HepG2 (cell line): ENCODE measurements at regions not wholly inside any gene's neighbourhood (a gene's known extent, or its start where the extent isn't known, plus 50 kb on each side); places are given as distances from the start of the nearest gene placed in this dataset.

Experiments used
- ATAC-seq: fragments of 200-7000 bp; cut with Tn5 transposase; 3 replicates; pipeline ENCODE4 v1.9.1; 2020; ENCODE audit warnings: mild to moderate bottlenecking, moderate library complexity
- BruUV-seq: library from RNA; stranded (reverse); fragments of 400-500 nt; replicated peaks from 2 replicates; lab custom pipeline; 2021; lab: Mats Ljungman, UMichigan
- CTCF ChIA-PET: fragments of 300-600 bp; formaldehyde crosslinking; extraction: SDS; loops from one replicate; lab custom pipeline; 2021; ENCODE audit warnings: low total read pairs, inconsistent platforms, low intra/inter-chr PET ratio; lab: Yijun Ruan, JAX
- POLR2A ChIA-PET: fragments of 350-600 bp; sonication (Branson Sonifier 250); formaldehyde crosslinking; loops from one replicate; lab custom pipeline; 2020; ENCODE audit warnings: antibody characterized with exemption, inconsistent platforms; lab: Yijun Ruan, JAX
- DNase-seq: peaks from one replicate; pipeline ENCODE4 v3.0.0-alpha.2; 2015; ENCODE audit warnings: low spot score
- FAIRE-seq: peaks from 3 replicates; lab custom pipeline; 2011; peaks lifted over from hg19 to GRCh38; lab: Jason Lieb, UNC
- H2AFZ ChIP-seq: one replicate; pipeline ENCODE4 v1.6.1; 2011; ENCODE audit warnings: low read length, inconsistent platforms
- H3K27ac ChIP-seq: fragments of 300-600 bp; 3 replicates; pipeline ENCODE4 v1.8.0; 2011; ENCODE audit warnings: mixed run types, mild to moderate bottlenecking, mixed read lengths, low read length, inconsistent platforms; ENCODE audit not compliant: insufficient read depth; ENCODE audit errors: extremely low read length
- H3K27me3 ChIP-seq, 2 experiments: fragments of 200-600 bp in 1 of 2; 2 replicates in 1 of 2; 3 replicates in 1 of 2; pipeline versions ENCODE4 v1.6.0 to v1.8.0; 2011; ENCODE audit warnings: low read length in 2 of 2, mild to moderate bottlenecking in 2 of 2, moderate library complexity in 2 of 2, inconsistent platforms in 1 of 2; ENCODE audit not compliant: insufficient read depth in 2 of 2, control insufficient read depth in 1 of 2
- H3K36me3 ChIP-seq, 2 experiments: fragments of 200-600 bp in 1 of 2; replicated peaks in 1 of 2; 2 replicates in 1 of 2; 3 replicates in 1 of 2; pipeline versions ENCODE4 v1.5.1 to v1.8.0; 2011; ENCODE audit warnings: low read length in 2 of 2, inconsistent platforms in 1 of 2; ENCODE audit not compliant: insufficient read depth in 2 of 2, control insufficient read depth in 1 of 2
- H3K4me1 ChIP-seq: 2 replicates; pipeline ENCODE4 v1.5.1; 2012; ENCODE audit warnings: low read length, inconsistent platforms; ENCODE audit not compliant: insufficient read depth
- H3K4me2 ChIP-seq: 2 replicates; pipeline ENCODE4 v1.6.0; 2011; ENCODE audit warnings: low read depth, low read length, inconsistent platforms
- H3K4me3 ChIP-seq, 3 experiments: fragments of 200-600 bp in 1 of 3; sonication (generic), shearing (Covaris generic) in 1 of 3; replicated peaks in 1 of 3; 2 replicates each; pipeline ENCODE4 v1.5.1; 2011 to 2016; ENCODE audit warnings: low read length in 3 of 3, inconsistent platforms in 2 of 3, low read depth in 2 of 3, mild to moderate bottlenecking in 2 of 3, control low read depth in 1 of 3, mixed read lengths in 1 of 3; ENCODE audit not compliant: insufficient read depth in 1 of 3
- H3K79me2 ChIP-seq: one replicate; pipeline ENCODE4 v1.6.1; 2011; ENCODE audit warnings: low read length, inconsistent platforms; ENCODE audit not compliant: insufficient read depth
- H3K9ac ChIP-seq: 2 replicates; pipeline ENCODE4 v1.6.0; 2011; ENCODE audit warnings: mild to moderate bottlenecking, low read depth, low read length, inconsistent platforms; ENCODE audit not compliant: insufficient read depth
- H3K9me3 ChIP-seq: 2 replicates; pipeline ENCODE4 v1.5.1; 2012; ENCODE audit warnings: mild to moderate bottlenecking, low read length
- H4K20me1 ChIP-seq: 2 replicates; pipeline ENCODE4 v1.6.0; 2011; ENCODE audit warnings: inconsistent platforms, mild to moderate bottlenecking, low read length, moderate library complexity; ENCODE audit not compliant: insufficient read depth
- DMAP1 ChIP-seq: IDR thresholded peaks from 2 replicates; pipeline ENCODE4 v1.6.1; 2016
- DNMT1 ChIP-seq: sonication (generic); formaldehyde crosslinking; IDR thresholded peaks from 2 replicates; pipeline ENCODE4 v1.5.1; 2020; ENCODE audit warnings: mild to moderate bottlenecking, missing genetic modification reagents
- E2F5 ChIP-seq: sonication (generic); formaldehyde crosslinking; conservative IDR thresholded peaks from 2 replicates; pipeline ENCODE4 v1.4.0; 2020; ENCODE audit warnings: missing genetic modification reagents
- GFI1 ChIP-seq: sonication (generic); formaldehyde crosslinking; IDR thresholded peaks from 2 replicates; pipeline ENCODE4 v1.5.0; 2020; ENCODE audit warnings: missing genetic modification reagents, mild to moderate bottlenecking, borderline replicate concordance
- HDAC1 ChIP-seq: sonication (generic); formaldehyde crosslinking; IDR thresholded peaks from 2 replicates; pipeline ENCODE4 v1.5.1; 2020; ENCODE audit warnings: mild to moderate bottlenecking, missing genetic modification reagents
- HOXA7 ChIP-seq: sonication (generic); formaldehyde crosslinking; IDR thresholded peaks from 2 replicates; pipeline ENCODE4 v1.8.1; 2022; ENCODE audit warnings: mild to moderate bottlenecking, missing genetic modification reagents, moderate library complexity
- MAFK ChIP-seq, 2 experiments: IDR thresholded peaks in 1 of 2; conservative IDR thresholded peaks in 1 of 2; 2 replicates each; pipeline ENCODE4 v1.6.1; 2011; ENCODE audit warnings: improper control_type of control experiment in 2 of 2, low read length in 2 of 2
- MTF2 ChIP-seq: sonication (generic); formaldehyde crosslinking; IDR thresholded peaks from 2 replicates; pipeline ENCODE4 v1.5.0; 2020; ENCODE audit warnings: missing genetic modification reagents, borderline replicate concordance
- PAF1 ChIP-seq: IDR thresholded peaks from 2 replicates; pipeline ENCODE4 v1.6.1; 2016; ENCODE audit warnings: missing genetic modification reagents, missing compliant biosample characterization
- TEF ChIP-seq: sonication (generic); formaldehyde crosslinking; IDR thresholded peaks from 2 replicates; pipeline ENCODE4 v1.5.0; 2020; ENCODE audit warnings: missing genetic modification reagents
- THAP11 ChIP-seq: IDR thresholded peaks from 2 replicates; pipeline ENCODE4 v1.6.1; 2016; ENCODE audit warnings: missing biosample characterization, missing genetic modification reagents
- ZFP37 ChIP-seq: sonication (generic); formaldehyde crosslinking; IDR thresholded peaks from 2 replicates; pipeline ENCODE4 v1.4.0; 2020; ENCODE audit warnings: missing genetic modification reagents, borderline replicate concordance
- ZNF510 ChIP-seq: sonication (generic); formaldehyde crosslinking; IDR thresholded peaks from 2 replicates; pipeline ENCODE4 v1.4.0; 2020; ENCODE audit warnings: low read depth, mild to moderate bottlenecking, missing genetic modification reagents
- WGBS: methylation state at CpG from one replicate; pipeline ENCODE4 v1.1.6; 2017; ENCODE audit warnings: low lambda C conversion rate; 5-methylcytosine and 5-hydroxymethylcytosine counted together
- in situ Hi-C: cut with HindIII; loops from 2 replicates; pipeline ENCODE4 v1.10.0; 2017; ENCODE audit warnings: low pct_unique_long_range_greater_than_20kb; ENCODE audit not compliant: extremely low pct_ligation_motif_present
- intact Hi-C: fragments of 100-400 bp; cut with micrococcal nuclease; formaldehyde crosslinking; loops from one replicate; pipeline ENCODE4 v1.10.0; 2022; ENCODE audit not compliant: unreplicated experiment
- TF ChIP-seq, protein P1 (sequence below): sonication (generic); formaldehyde crosslinking; IDR thresholded peaks from 2 replicates; pipeline ENCODE4 v1.4.0; 2020; ENCODE audit warnings: low read depth, mild to moderate bottlenecking, missing genetic modification reagents

DNA sequence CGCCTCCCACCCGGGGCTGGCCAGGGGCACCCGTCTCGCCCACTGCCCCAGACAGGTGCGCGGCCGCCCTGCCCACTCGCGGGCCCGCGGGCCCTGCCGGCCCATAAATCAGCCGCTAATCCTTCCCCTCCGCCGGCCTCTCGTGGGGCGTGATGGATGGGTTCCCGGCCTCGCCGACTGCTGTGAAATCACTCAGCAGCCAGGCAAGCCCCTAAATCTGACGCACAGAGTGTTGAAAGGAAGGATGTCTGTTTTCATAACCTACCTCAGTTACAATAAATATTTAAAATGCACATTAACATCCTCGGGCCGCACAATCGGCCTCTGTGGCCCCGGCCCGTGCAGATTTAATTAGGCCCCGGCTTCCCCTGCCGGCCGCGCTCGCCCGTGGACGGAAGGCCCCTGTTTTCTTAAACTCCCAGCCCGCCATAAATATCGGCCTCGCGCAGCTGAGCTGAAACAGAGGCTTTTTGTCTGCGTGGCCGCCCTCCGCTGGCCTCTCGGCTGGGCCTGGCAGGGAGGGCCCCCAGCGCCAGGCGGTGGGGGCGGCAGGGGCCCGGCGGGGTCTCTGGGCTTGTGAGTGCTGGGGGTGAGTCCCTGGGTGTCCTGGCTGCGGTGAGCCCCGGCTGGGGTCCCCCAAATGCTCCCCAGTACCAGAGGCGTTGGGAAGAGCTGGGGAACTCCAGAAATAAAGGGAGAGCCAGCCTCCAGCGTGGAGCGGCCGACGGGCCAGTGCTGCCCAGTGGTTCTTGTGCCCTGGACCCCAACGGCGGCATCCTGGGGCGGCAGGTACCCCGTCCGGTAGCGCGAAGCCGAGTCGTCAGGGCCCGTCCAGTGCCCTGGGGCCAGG, 90.7 kb downstream of the UNCX start:
- H2AFZ ChIP-seq, result no peak overlapping the region
- no TSS peak for BruUV-seq
- H4K20me1 ChIP-seq, result no peaks in the 10 kb centered on the region
- H3K9me3 ChIP-seq, result no peaks in the 10 kb centered on the region
- peaks cover 14 to 34% of the 10 kb centered on the region in 2 experiments; a peak in 3 of 5 replicates for H3K27me3 ChIP-seq
- peaks cover 7% of the 10 kb centered on the region; the same call in 1 of the 2 replicates for H3K4me1 ChIP-seq
- H3K79me2 ChIP-seq, result no peaks in the 10 kb centered on the region
- 59% methylated on average over 37 of the region's 63 CpGs for WGBS
- no peak overlapping the region for H3K4me2 ChIP-seq
- H3K4me3 ChIP-seq, result no peak overlapping the region
- in situ Hi-C loops, result no loop called here
- TF ChIP-seq THAP11 (no peak), MAFK (conservative IDR thresholded peaks at IDR 0.05 in 1 of 2, IDR thresholded peaks at IDR 0.05 in 1 of 2; ENCODE audit: low read length in 2 of 2) (no peak), MTF2 (CRISPR knock-in tag) (no peak), ZFP37 (CRISPR knock-in tag) (no peak), HDAC1 (no peak), ZNF510 (CRISPR knock-in tag) (no peak), GFI1 (no peak), PAF1 (CRISPR knock-in tag) (no peak), DMAP1 (no peak), TEF (no peak), DNMT1 (no peak), E2F5 (no peak), HOXA7 (CRISPR knock-in tag) (no peak)
- TF ChIP-seq, protein P1, sequence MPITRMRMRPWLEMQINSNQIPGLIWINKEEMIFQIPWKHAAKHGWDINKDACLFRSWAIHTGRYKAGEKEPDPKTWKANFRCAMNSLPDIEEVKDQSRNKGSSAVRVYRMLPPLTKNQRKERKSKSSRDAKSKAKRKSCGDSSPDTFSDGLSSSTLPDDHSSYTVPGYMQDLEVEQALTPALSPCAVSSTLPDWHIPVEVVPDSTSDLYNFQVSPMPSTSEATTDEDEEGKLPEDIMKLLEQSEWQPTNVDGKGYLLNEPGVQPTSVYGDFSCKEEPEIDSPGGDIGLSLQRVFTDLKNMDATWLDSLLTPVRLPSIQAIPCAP (CRISPR knock-in tag), result no peak
- TF ChIP-seq, all 625 proteins: peak for 0
- intact Hi-C loops, result no loop called here
- ChIA-PET POLR2A (no interaction called here), CTCF (no interaction called here)
- H3K36me3 ChIP-seq, result no peaks in the 10 kb centered on the region
- ATAC-seq, result no peak
- no peak overlapping the region for H3K9ac ChIP-seq
- H3K27ac ChIP-seq, result no peak overlapping the region
- FAIRE-seq, result no peak
- no peak for DNase-seq
